Loucy (cell line): ENCODE measurements at regions not wholly inside any gene's neighbourhood (a gene's known extent, or its start where the extent isn't known, plus 50 kb on each side); places are given as distances from the start of the nearest gene placed in this dataset.

Experiments
- EZH2phosphoT487 ChIP-seq: fragments of 200-600 bp; IDR thresholded peaks from 2 replicates; pipeline ENCODE4 v1.6.1; 2018; ENCODE audit warnings: antibody characterized with exemption, mild to moderate bottlenecking, moderate library complexity, borderline replicate concordance
- TF ChIP-seq, protein P1 (sequence below): fragments of 200-600 bp; sonication (generic); conservative IDR thresholded peaks from 2 replicates; pipeline ENCODE4 v1.5.1; 2014; ENCODE audit warnings: mild to moderate bottlenecking, antibody characterized with exemption, low read length

- TF ChIP-seq EZH2phosphoT487: no peak
- TF ChIP-seq, protein P1, sequence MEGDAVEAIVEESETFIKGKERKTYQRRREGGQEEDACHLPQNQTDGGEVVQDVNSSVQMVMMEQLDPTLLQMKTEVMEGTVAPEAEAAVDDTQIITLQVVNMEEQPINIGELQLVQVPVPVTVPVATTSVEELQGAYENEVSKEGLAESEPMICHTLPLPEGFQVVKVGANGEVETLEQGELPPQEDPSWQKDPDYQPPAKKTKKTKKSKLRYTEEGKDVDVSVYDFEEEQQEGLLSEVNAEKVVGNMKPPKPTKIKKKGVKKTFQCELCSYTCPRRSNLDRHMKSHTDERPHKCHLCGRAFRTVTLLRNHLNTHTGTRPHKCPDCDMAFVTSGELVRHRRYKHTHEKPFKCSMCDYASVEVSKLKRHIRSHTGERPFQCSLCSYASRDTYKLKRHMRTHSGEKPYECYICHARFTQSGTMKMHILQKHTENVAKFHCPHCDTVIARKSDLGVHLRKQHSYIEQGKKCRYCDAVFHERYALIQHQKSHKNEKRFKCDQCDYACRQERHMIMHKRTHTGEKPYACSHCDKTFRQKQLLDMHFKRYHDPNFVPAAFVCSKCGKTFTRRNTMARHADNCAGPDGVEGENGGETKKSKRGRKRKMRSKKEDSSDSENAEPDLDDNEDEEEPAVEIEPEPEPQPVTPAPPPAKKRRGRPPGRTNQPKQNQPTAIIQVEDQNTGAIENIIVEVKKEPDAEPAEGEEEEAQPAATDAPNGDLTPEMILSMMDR: no peak
Observed at GRCh38 chr6:140082867-140083297, 708.4 kb upstream of the CITED2 start.
